ENCODE measurements at regions not wholly inside any gene's neighbourhood (a gene's known extent, or its start where the extent isn't known, plus 50 kb on each side); places are given as distances from the start of the nearest gene placed in this dataset.

DNA sequence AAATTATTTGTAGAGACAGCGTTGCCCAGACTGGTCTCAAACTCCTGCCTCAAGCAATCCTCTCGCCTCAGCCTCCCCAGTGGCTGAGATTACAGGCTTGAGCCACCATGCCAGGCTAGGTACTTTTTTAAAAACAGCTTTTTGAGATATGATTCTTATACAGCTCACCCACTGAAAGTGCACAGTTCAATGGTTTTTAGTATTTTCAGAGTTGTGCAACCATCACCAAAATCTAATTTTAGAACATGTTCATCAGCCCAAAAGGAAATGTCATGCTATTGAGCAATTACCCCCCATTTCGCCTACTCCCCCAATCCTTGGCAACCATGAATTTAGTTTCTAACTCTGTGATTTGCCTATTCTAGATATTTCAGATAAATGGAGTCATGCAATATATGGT, 73.7 kb downstream of the EVX1 start:
- TF ChIP-seq CTCF (IDR thresholded peaks at IDR 0.05), result no peak

GRCh38 chr7:27324246-27324645, 81.6 kb downstream of the EVX1 start:
- TF ChIP-seq CTCF (IDR thresholded peaks at IDR 0.05), result no peak

DNA sequence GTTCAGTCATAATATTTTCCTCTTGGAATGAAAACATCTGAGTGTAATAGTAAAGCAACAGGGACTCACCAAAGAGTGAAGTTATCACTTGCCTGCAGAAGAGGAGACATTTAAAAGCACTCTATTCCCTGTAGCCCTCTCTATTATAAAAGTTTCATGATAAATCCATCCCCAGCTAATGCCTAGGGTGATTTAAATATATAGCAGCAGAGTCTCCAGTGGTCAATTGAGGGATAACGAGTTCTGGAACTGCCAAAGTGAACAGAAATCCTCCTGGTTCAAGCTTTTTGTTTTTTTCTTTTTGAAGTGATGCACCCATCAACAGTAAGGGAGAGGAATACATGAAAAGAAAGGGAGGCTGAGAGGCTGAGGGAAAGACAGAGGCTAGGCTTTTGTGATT, 87.3 kb downstream of the EVX1 start:
- no peak for TF ChIP-seq CTCF (IDR thresholded peaks at IDR 0.05)

DNA sequence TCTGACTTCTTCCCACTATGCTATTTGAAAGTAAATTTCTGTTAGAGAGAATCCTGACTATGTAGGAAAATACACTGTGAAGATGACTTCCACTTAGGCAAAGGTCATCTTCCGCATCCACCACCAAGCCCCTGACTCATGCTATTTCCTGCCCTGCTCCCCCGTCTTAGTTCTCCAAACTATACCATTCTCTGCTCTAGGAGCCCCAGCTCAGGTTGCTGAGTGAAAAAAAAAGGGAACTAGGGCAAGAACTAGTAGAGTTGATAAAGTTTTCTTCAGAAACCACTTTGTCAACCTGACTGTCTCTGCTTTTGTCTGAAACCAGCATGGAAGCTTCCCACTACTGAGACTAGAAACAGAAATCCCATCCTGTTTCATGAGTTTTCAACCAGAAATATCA, 96.9 kb downstream of the EVX1 start:
- TF ChIP-seq CTCF (IDR thresholded peaks at IDR 0.05), result no peak

- TF ChIP-seq CTCF (IDR thresholded peaks at IDR 0.05), result no peak
Observed at GRCh38 chr7:27344471-27344870, 101.9 kb downstream of the EVX1 start.

- TF ChIP-seq CTCF (IDR thresholded peaks at IDR 0.05), result no peak
Observed at GRCh38 chr7:27345164-27345887, 102.7 kb downstream of the EVX1 start.

DNA sequence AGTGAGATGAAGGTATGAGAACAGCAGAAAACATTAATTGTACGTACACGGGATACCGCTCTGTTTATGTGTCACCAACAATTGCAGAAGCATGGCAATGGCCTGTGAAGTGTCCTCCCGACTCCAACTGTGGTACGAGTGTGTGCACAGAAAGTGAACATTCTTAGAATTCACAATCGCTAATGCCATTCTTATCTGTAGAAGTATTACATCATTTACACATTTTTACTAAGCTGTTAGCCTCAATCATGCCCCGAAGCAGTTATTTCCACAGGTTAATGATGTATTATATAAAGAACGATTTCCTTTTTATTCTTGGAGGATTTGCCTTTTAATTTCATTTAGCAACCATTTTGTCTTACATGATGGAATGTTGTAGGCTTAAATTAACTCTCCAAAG, 103.4 kb downstream of the EVX1 start:
- no peak for TF ChIP-seq CTCF (IDR thresholded peaks at IDR 0.05)

Data from LNCAP (cell line).